ENCODE measurements at regions not wholly inside any gene's neighbourhood (a gene's known extent, or its start where the extent isn't known, plus 50 kb on each side); places are given as distances from the start of the nearest gene placed in this dataset.

GRCh38 chr6:137792160-137793033, 74.7 kb upstream of the TNFAIP3 start:
- no peak for TF ChIP-seq CTCF (IDR thresholded peaks at IDR 0.05)

DNA sequence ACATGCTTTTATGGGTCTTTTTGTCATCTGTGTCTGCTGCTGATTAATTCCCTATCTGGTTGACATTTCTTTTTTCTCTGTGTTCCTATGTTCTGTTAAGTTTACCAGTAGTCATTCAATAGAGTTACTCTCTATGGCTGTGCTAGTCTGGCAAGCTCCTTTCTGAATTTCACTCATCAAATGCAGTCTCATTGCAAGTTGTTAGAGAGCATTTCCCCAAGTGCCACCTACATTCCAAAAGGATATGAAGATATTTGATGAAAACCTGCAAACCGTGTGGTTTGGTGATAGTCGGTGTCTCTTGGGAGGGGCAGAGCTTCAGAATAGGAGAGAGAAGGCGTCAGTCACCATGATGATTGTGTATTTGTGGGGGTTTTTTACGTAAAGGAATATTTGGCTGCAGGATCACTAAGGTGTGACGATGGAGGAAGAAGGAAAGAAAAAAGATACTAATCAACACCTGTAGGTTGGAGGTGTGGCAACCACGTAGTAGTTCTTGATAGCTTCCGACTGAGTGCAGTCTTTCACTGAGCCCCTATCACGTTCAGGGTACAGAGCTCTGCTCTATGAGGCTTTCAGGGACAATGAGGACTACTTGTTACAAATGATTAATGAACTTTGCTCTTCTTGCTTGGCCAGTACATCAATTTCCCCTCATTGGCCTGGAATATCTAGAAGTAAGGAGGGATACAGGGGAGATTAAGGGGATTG, 73.1 kb upstream of the TNFAIP3 start:
- TF ChIP-seq CTCF (IDR thresholded peaks at IDR 0.05) = no peak

GRCh38 chr6:137794516-137795201, 72.4 kb upstream of the TNFAIP3 start:
- no peak for TF ChIP-seq CTCF (IDR thresholded peaks at IDR 0.05)

DNA sequence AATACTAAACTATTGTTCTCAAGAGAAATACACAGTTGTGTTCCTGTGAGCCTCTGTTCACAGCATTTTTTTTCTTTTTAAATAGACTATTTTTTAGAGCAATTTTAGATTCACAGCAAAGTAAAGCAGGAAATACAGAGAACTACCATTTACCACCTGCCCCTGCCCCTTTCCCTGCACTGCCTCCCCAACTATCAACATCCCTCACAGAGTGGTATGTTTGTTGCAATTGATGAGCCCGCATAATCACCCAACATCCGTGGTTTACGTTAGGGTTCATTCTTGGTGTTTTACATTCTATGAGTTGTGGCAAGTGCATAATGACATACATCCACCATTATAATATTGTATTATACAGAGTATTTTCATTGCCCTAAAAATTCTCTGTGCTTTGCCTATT, 71.6 kb upstream of the TNFAIP3 start:
- TF ChIP-seq CTCF (IDR thresholded peaks at IDR 0.05) = no peak

DNA sequence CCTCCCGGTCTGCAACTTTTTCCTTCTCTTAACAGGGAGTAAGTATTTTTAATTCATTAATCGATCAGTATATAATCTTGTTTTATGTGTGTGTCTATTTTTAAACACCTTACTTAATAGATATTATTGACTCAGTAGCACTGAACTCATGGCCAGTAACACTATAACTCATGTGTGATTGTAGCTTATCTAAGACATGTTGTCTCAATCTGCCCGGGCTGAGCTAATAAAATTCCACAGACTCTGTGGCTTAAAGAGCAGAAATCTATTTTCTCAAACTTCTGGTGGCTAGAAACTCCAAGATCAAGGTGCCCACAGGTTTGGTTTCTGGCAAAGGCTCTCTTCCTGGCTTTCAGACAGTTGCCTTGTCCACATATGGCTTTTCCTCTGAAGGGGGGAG, 68.8 kb upstream of the TNFAIP3 start:
- no peak for TF ChIP-seq CTCF (IDR thresholded peaks at IDR 0.05)

DNA sequence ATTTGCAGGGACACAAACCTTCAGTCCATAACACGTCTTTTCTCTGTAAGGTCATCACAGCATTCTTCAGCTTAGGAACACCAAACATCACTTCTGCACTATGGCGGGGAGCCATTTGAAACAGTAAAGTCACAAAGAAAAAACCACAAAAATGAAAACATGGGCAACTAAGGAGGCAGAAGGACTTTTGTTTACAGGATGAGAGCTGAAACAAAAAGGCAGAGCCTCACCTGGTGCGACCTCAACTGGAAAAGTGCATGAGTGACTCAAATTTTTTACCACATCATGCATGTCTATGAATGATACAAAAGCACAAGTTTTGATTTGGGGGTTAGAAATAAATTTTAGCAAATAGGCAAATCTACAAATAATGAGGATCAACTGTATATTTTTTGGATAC, 68.2 kb upstream of the TNFAIP3 start:
- no peak for TF ChIP-seq CTCF (IDR thresholded peaks at IDR 0.05)

DNA sequence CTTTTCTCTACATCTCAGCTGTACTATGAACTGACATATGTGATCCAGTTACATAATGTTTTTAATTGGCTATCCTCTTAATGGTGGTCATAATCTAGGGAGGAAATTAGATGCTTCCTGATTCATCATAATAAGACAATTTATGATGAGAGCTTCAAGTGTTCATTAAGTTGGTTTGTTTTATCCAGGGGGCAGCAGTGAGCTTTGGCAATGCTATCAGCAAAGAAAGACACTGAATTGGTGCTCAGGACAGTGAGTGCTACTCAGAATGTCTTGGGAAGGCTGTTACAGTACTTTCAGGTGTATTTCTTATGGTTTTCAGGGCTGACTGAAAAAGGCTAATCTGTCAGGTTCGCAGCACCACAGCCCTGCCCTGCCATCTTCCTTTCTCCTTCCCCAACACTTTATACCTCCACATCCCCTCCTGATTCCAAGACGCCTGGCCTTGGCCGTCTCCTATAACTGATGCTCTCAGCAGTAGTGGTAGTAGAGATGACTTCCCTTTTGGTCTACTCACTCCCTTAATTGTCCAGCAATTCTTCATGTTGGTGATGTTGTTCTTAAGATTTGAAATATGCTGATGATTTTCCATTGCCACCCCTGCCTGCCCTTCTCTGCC, 67.0 kb upstream of the TNFAIP3 start:
- peak; percentile 69 for TF ChIP-seq CTCF (IDR thresholded peaks at IDR 0.05)
